HEK293 (cell line): ENCODE measurements at regions not wholly inside any gene's neighbourhood (a gene's known extent, or its start where the extent isn't known, plus 50 kb on each side); places are given as distances from the start of the nearest gene placed in this dataset.

Experiments used
- CTCF ChIA-PET: fragments of 350-600 bp; formaldehyde crosslinking; extraction: SDS; loops from one replicate; lab custom pipeline; 2021; ENCODE audit warnings: antibody characterized with exemption; lab: Yijun Ruan, JAX
- POLR2A ChIA-PET: fragments of 300-600 bp; formaldehyde crosslinking; extraction: SDS; loops from one replicate; lab custom pipeline; 2020; ENCODE audit warnings: antibody characterized with exemption, inconsistent platforms; lab: Yijun Ruan, JAX
- H3K27ac ChIP-seq: fragments of 200-500 bp; sonication (Bioruptor generic); 2 replicates; pipeline ENCODE4 v1.5.1; 2014; ENCODE audit warnings: low read depth, low read length, control low read depth, inconsistent platforms; ENCODE audit errors: extremely low read depth
- H3K36me3 ChIP-seq, 2 experiments: fragments of 200-500 bp in 1 of 2; sonication (Bioruptor generic) in 1 of 2; 1 replicate in 1 of 2; 2 replicates in 1 of 2; pipeline ENCODE4 v1.5.1; 2014 to 2017; ENCODE audit warnings: inconsistent platforms in 2 of 2, low read length in 2 of 2; ENCODE audit not compliant: control insufficient read depth in 2 of 2, insufficient read depth in 1 of 2
- H3K4me1 ChIP-seq: fragments of 200-500 bp; sonication (Bioruptor generic); 2 replicates; pipeline ENCODE4 v1.5.1; 2014; ENCODE audit warnings: mild to moderate bottlenecking, low read length, inconsistent platforms; ENCODE audit not compliant: control insufficient read depth, insufficient read depth
- H3K4me3 ChIP-seq: 2 replicates; pipeline ENCODE4 v1.5.1; 2011; ENCODE audit warnings: low read depth, mild to moderate bottlenecking, control low read depth, low read length, moderate library complexity
- H3K9me3 ChIP-seq: fragments of 200-500 bp; sonication (Bioruptor generic); 2 replicates; pipeline ENCODE4 v1.5.1; 2014; ENCODE audit warnings: low read depth, low read length, inconsistent platforms; ENCODE audit not compliant: control insufficient read depth, insufficient read depth
- CTCF ChIP-seq: fragments of 450-650 bp; formaldehyde crosslinking; IDR thresholded peaks from 2 replicates; pipeline ENCODE4 v1.5.1; 2016; ENCODE audit warnings: missing biosample characterization, missing genetic modification characterization
- IKZF3 ChIP-seq: fragments of 450-650 bp; IDR thresholded peaks from 2 replicates; pipeline ENCODE4 v1.5.0; 2018; ENCODE audit warnings: missing biosample characterization, mild to moderate bottlenecking, missing genetic modification characterization, moderate library complexity
- KLF7 ChIP-seq: fragments of 450-650 bp; formaldehyde crosslinking; IDR thresholded peaks from 2 replicates; pipeline ENCODE4 v1.5.1; 2016; ENCODE audit warnings: missing biosample characterization, missing genetic modification characterization, borderline replicate concordance
- PATZ1 ChIP-seq: fragments of 450-650 bp; formaldehyde crosslinking; IDR thresholded peaks from 2 replicates; pipeline ENCODE4 v1.5.1; 2016; ENCODE audit warnings: missing biosample characterization, missing genetic modification characterization
- REPIN1 ChIP-seq: fragments of 450-650 bp; formaldehyde crosslinking; IDR thresholded peaks from 2 replicates; pipeline ENCODE4 v1.5.1; 2017; ENCODE audit warnings: missing biosample characterization, missing genetic modification characterization, low read depth
- ZBTB11 ChIP-seq: fragments of 450-650 bp; formaldehyde crosslinking; conservative IDR thresholded peaks from 2 replicates; pipeline ENCODE4 v1.5.1; 2016; ENCODE audit warnings: low read depth, missing biosample characterization, missing genetic modification characterization
- ZBTB17 ChIP-seq: fragments of 450-650 bp; formaldehyde crosslinking; IDR thresholded peaks from 2 replicates; pipeline ENCODE4 v1.5.1; 2016; ENCODE audit warnings: missing biosample characterization, missing genetic modification characterization
- ZEB2 ChIP-seq: fragments of 450-650 bp; formaldehyde crosslinking; IDR thresholded peaks from 2 replicates; pipeline ENCODE4 v1.5.1; 2016; ENCODE audit warnings: missing biosample characterization, missing genetic modification characterization
- ZNF146 ChIP-seq: fragments of 450-650 bp; formaldehyde crosslinking; IDR thresholded peaks from 2 replicates; pipeline ENCODE4 v1.5.1; 2016; ENCODE audit warnings: missing biosample characterization, missing genetic modification characterization
- ZNF174 ChIP-seq: fragments of 450-650 bp; formaldehyde crosslinking; IDR thresholded peaks from 2 replicates; pipeline ENCODE4 v1.5.0; 2017; ENCODE audit warnings: missing biosample characterization, mild to moderate bottlenecking, missing genetic modification characterization
- ZNF19 ChIP-seq: fragments of 450-650 bp; formaldehyde crosslinking; IDR thresholded peaks from 2 replicates; pipeline ENCODE4; 2016; ENCODE audit warnings: missing biosample characterization, missing genetic modification characterization, low read depth
- ZNF202 ChIP-seq: fragments of 450-650 bp; formaldehyde crosslinking; IDR thresholded peaks from 2 replicates; pipeline ENCODE4 v1.5.1; 2016; ENCODE audit warnings: missing biosample characterization, missing genetic modification characterization, borderline replicate concordance
- ZNF211 ChIP-seq: fragments of 450-650 bp; formaldehyde crosslinking; IDR thresholded peaks from 2 replicates; pipeline ENCODE4 v1.5.1; 2016; ENCODE audit warnings: low read depth, missing biosample characterization, missing genetic modification characterization
- ZNF26 ChIP-seq: fragments of 450-650 bp; formaldehyde crosslinking; IDR thresholded peaks from 2 replicates; pipeline ENCODE4 v1.5.1; 2016; ENCODE audit warnings: missing biosample characterization, missing genetic modification characterization
- ZNF354C ChIP-seq: fragments of 450-650 bp; formaldehyde crosslinking; IDR thresholded peaks from 2 replicates; pipeline ENCODE4 v1.5.1; 2016; ENCODE audit warnings: missing biosample characterization, missing genetic modification characterization, low read depth, borderline replicate concordance
- ZNF473 ChIP-seq: fragments of 450-650 bp; formaldehyde crosslinking; IDR thresholded peaks from 2 replicates; pipeline ENCODE4 v1.5.1; 2017; ENCODE audit warnings: missing biosample characterization, missing genetic modification characterization
- ZNF548 ChIP-seq: fragments of 450-650 bp; formaldehyde crosslinking; IDR thresholded peaks from 2 replicates; pipeline ENCODE4 v1.5.1; 2016; ENCODE audit warnings: missing biosample characterization, missing genetic modification characterization
- ZNF580 ChIP-seq: fragments of 450-650 bp; formaldehyde crosslinking; IDR thresholded peaks from 2 replicates; pipeline ENCODE4 v1.5.1; 2016; ENCODE audit warnings: missing biosample characterization, missing genetic modification characterization
- ZXDB ChIP-seq: fragments of 450-650 bp; formaldehyde crosslinking; IDR thresholded peaks from 2 replicates; pipeline ENCODE4 v1.5.1; 2016; ENCODE audit warnings: missing biosample characterization, missing genetic modification characterization

- Histone ChIP-seq H3K27ac (no peak overlapping the region), H3K4me1 (no peaks in the 10 kb centered on the region), H3K36me3 (no peaks in the 10 kb centered on the region), H3K4me3 (no peak overlapping the region), H3K9me3 (no peaks in the 10 kb centered on the region)
- no peak for TF ChIP-seq ZEB2 (tag by site-specific recombination)
- no peak for TF ChIP-seq KLF7 (tag by site-specific recombination)
- no peak for TF ChIP-seq ZNF548 (tag by site-specific recombination)
- TF ChIP-seq ZNF202 (tag by site-specific recombination) = no peak
- no peak for TF ChIP-seq ZNF354C
- TF ChIP-seq ZNF473 (tag by site-specific recombination) = no peak
- no peak for TF ChIP-seq IKZF3
- TF ChIP-seq ZNF174 (tag by site-specific recombination) = no peak
- no peak for TF ChIP-seq CTCF (tag by site-specific recombination)
- ChIA-PET CTCF (interaction anchor here (0.6 to 1.2 kb wide), 3 partner anchors 28 to 165 kb away, joined by 3 to 4 read pairs (median 3); no protein-coding TSS in a partner anchor), POLR2A (no interaction called here)
Observed at GRCh38 chr3:124516333-124516732, 213.9 kb upstream of the UMPS start.

- Histone ChIP-seq H3K4me1 (no peaks in the 10 kb centered on the region), H3K36me3 (no peaks in the 10 kb centered on the region), H3K4me3 (no peak overlapping the region), H3K9me3 (no peaks in the 10 kb centered on the region), H3K27ac (no peak overlapping the region)
- TF ChIP-seq REPIN1 (tag by site-specific recombination) (no peak), ZNF146 (tag by site-specific recombination) (no peak)
- ChIA-PET CTCF (interaction anchor here (0.6 kb wide), 1 partner anchor 65 kb away, joined by 5 read pairs; no protein-coding TSS in a partner anchor), POLR2A (no interaction called here)
Observed at GRCh38 chr3:124517306-124517705, 212.9 kb upstream of the UMPS start.

GRCh38 chr3:124518350-124518749 is 211.9 kb upstream of the UMPS start:
- H3K4me3 ChIP-seq = no peak overlapping the region
- no peak for TF ChIP-seq ZNF174 (tag by site-specific recombination)
- no peak for TF ChIP-seq ZBTB17
- TF ChIP-seq ZNF26 (tag by site-specific recombination) = no peak
- TF ChIP-seq ZNF19 = no peak
- no peak for TF ChIP-seq PATZ1 (tag by site-specific recombination)
- TF ChIP-seq ZNF211 (tag by site-specific recombination) = no peak
- no peak for TF ChIP-seq ZXDB (tag by site-specific recombination)
- no peak for TF ChIP-seq ZNF580 (tag by site-specific recombination)
- no peak for TF ChIP-seq ZBTB11 (tag by site-specific recombination)
- H3K27ac ChIP-seq = no peak overlapping the region
- H3K36me3 ChIP-seq = no peaks in the 10 kb centered on the region
- ChIA-PET CTCF (interaction anchor here (0.7 kb wide), 1 partner anchor 50 kb away, joined by 3 read pairs; no protein-coding TSS in a partner anchor), POLR2A (no interaction called here)
- H3K4me1 ChIP-seq = no peaks in the 10 kb centered on the region
- no peaks in the 10 kb centered on the region for H3K9me3 ChIP-seq
